SK-N-SH (cell line): ENCODE measurements at regions not wholly inside any gene's neighbourhood (a gene's known extent, or its start where the extent isn't known, plus 50 kb on each side); places are given as distances from the start of the nearest gene placed in this dataset.

ENCODE experiments used
- CTCF ChIA-PET: fragments of 300-600, 350-600 bp; formaldehyde crosslinking; extraction: SDS; loops from one replicate; lab custom pipeline; 2021; lab: Yijun Ruan, JAX
- POLR2A ChIA-PET: fragments of 350-600 bp; sonication (Branson Sonifier 250); formaldehyde crosslinking; extraction: SDS; loops from one replicate; lab custom pipeline; 2020; ENCODE audit warnings: antibody characterized with exemption, inconsistent platforms; lab: Yijun Ruan, JAX
- DNase-seq: peaks from one replicate; pipeline ENCODE4 v3.0.0; 2012
- H2AFZ ChIP-seq: fragments of 200-600 bp; sonication (generic); 2 replicates; pipeline ENCODE4 v1.8.1; 2016; ENCODE audit warnings: antibody characterized with exemption, mild to moderate bottlenecking, low read depth
- H3F3A ChIP-seq: fragments of 200-600 bp; sonication (generic); replicated peaks from 2 replicates; pipeline ENCODE3; 2016; ENCODE audit warnings: antibody characterized with exemption, mild to moderate bottlenecking; ENCODE audit not compliant: insufficient read depth
- H3K27ac ChIP-seq, 2 experiments: fragments of 200-500 bp in 1 of 2; fragments of 200-600 bp in 1 of 2; sonication (Bioruptor generic) in 1 of 2; sonication (generic), shearing (Covaris generic) in 1 of 2; 2 replicates each; pipeline versions ENCODE4 v1.5.1 to v1.6.1; 2014 to 2016; ENCODE audit warnings: low read depth in 2 of 2, inconsistent platforms in 1 of 2, low read length in 1 of 2, mild to moderate bottlenecking in 1 of 2, mixed read lengths in 1 of 2
- H3K27me3 ChIP-seq: fragments of 200-600 bp; sonication (generic), shearing (Covaris generic); 2 replicates; pipeline ENCODE4 v1.6.1; 2016; ENCODE audit warnings: mixed run types; ENCODE audit not compliant: insufficient read depth
- H3K36me3 ChIP-seq, 2 experiments: fragments of 200-500 bp in 1 of 2; fragments of 200-600 bp in 1 of 2; sonication (Bioruptor generic) in 1 of 2; sonication (generic) in 1 of 2; replicated peaks in 1 of 2; 2 replicates each; pipeline versions ENCODE3 to v1.5.1; 2014 to 2016; ENCODE audit warnings: low read length in 1 of 2, mild to moderate bottlenecking in 1 of 2; ENCODE audit not compliant: insufficient read depth in 2 of 2, control insufficient read depth in 1 of 2
- H3K4me1 ChIP-seq, 2 experiments: fragments of 200-500 bp in 1 of 2; fragments of 200-600 bp in 1 of 2; sonication (Bioruptor generic) in 1 of 2; sonication (generic), shearing (Covaris generic) in 1 of 2; 2 replicates each; pipeline versions ENCODE4 v1.5.1 to v1.6.1; 2014 to 2016; ENCODE audit warnings: low read depth in 1 of 2, low read length in 1 of 2, mixed run types in 1 of 2; ENCODE audit not compliant: insufficient read depth in 2 of 2, control insufficient read depth in 1 of 2
- H3K4me2 ChIP-seq: fragments of 200-600 bp; sonication (generic), shearing (Covaris generic); 2 replicates; pipeline ENCODE4 v1.6.1; 2017; ENCODE audit warnings: mixed run types
- H3K4me3 ChIP-seq, 2 experiments: fragments of 200-500 bp in 1 of 2; fragments of 200-600 bp in 1 of 2; sonication (Bioruptor generic) in 1 of 2; sonication (generic), shearing (Covaris generic) in 1 of 2; 2 replicates each; pipeline versions ENCODE4 v1.5.1 to v1.8.1; 2014 to 2016; ENCODE audit warnings: low read depth in 2 of 2, inconsistent platforms in 1 of 2, low read length in 1 of 2, mild to moderate bottlenecking in 1 of 2, mixed read lengths in 1 of 2, moderate library complexity in 1 of 2
- H3K79me2 ChIP-seq: fragments of 200-600 bp; sonication (generic); 2 replicates; pipeline ENCODE4 v1.8.1; 2017; ENCODE audit warnings: mild to moderate bottlenecking; ENCODE audit not compliant: insufficient read depth
- H3K9ac ChIP-seq: fragments of 200-600 bp; sonication (generic); 2 replicates; pipeline ENCODE4 v1.6.1; 2017; ENCODE audit warnings: mixed run types
- H3K9me2 ChIP-seq: fragments of 200-600 bp; sonication (generic); 2 replicates; pipeline ENCODE4 v1.6.1; 2017; ENCODE audit warnings: mixed run types
- H3K9me3 ChIP-seq: fragments of 200-600 bp; sonication (generic); 2 replicates; pipeline ENCODE4 v1.6.1; 2017; ENCODE audit warnings: mixed run types, mild to moderate bottlenecking, moderate library complexity
- H4K20me1 ChIP-seq: fragments of 200-600 bp; sonication (generic); 2 replicates; pipeline ENCODE4 v1.6.1; 2017; ENCODE audit warnings: mild to moderate bottlenecking, mixed run types; ENCODE audit not compliant: insufficient read depth
- EZH2phosphoT487 ChIP-seq: fragments of 200-600 bp; sonication (generic); IDR thresholded peaks from 2 replicates; pipeline ENCODE4 v1.6.1; 2017; ENCODE audit warnings: low read depth, mixed run types, mild to moderate bottlenecking, antibody characterized with exemption, moderate library complexity, borderline replicate concordance
- GABPA ChIP-seq: IDR thresholded peaks from 2 replicates; pipeline ENCODE4 v1.4.0; 2012; ENCODE audit warnings: low read depth, mild to moderate bottlenecking
- JUND ChIP-seq: IDR thresholded peaks from 2 replicates; pipeline ENCODE4 v1.4.0; 2012
- NFIC ChIP-seq: IDR thresholded peaks from 2 replicates; pipeline ENCODE4 v1.4.0; 2012; ENCODE audit warnings: borderline replicate concordance
- RCOR1 ChIP-seq: fragments of 150-350 bp; IDR thresholded peaks from 2 replicates; pipeline ENCODE4 v1.6.1; 2017; ENCODE audit warnings: antibody characterized with exemption, low read length
- RFX5 ChIP-seq: IDR thresholded peaks from 2 replicates; pipeline ENCODE4 v1.6.1; 2012; ENCODE audit warnings: mild to moderate bottlenecking, improper control_type of control experiment, low read length
- SIN3A ChIP-seq: IDR thresholded peaks from 2 replicates; pipeline ENCODE4 v1.6.1; 2012; ENCODE audit warnings: low read depth, mild to moderate bottlenecking, low read length, moderate library complexity, borderline replicate concordance
- WGBS: methylation state at CpG from one replicate; pipeline ENCODE4 v1.1.6; 2017; ENCODE audit warnings: low lambda C conversion rate; 5-methylcytosine and 5-hydroxymethylcytosine counted together
- TF ChIP-seq, protein P1 (sequence below): IDR thresholded peaks from 2 replicates; pipeline ENCODE4; 2012
- TF ChIP-seq, protein P2 (sequence below): fragments of 200-600 bp; sonication (generic); IDR thresholded peaks from 2 replicates; pipeline ENCODE4 v1.6.1; 2017; ENCODE audit warnings: antibody characterized with exemption, mild to moderate bottlenecking, moderate library complexity
- TF ChIP-seq, protein P3 (sequence below): IDR thresholded peaks from 2 replicates; pipeline ENCODE4 v1.4.0; 2012; ENCODE audit warnings: low read depth, borderline replicate concordance
- TF ChIP-seq, protein P4 (sequence below): IDR thresholded peaks from 2 replicates; pipeline ENCODE4 v1.4.0; 2012; ENCODE audit warnings: low read depth

DNA sequence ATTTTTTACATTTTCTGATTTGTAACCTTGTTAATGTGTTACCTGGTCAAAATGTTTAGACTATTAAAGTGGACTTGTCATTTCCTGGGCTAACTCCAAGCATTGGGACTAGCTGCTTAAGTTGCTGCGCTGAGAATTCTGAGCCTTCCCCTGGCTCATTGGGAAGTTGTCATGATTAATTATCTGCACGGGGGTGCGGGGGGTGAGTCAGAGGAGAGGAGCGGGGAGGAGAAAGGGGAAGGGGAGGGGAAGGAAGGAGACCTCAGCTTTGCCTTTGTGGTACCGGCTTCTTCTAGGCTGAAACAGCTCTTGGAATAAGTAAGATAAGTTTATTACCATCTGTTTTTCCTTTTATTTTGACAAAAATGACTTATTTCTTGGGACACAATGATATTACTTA is 52.9 kb upstream of the APCDD1 start:
- H3K9ac ChIP-seq: no peak overlapping the region
- H3K4me1 ChIP-seq: peaks cover 4 to 9% of the 10 kb centered on the region in 2 experiments; a peak in 2 of 4 replicates
- no peak overlapping the region for H3K4me3 ChIP-seq
- H4K20me1 ChIP-seq: no peaks in the 10 kb centered on the region
- TF ChIP-seq SIN3A (no peak), RFX5 (no peak), NFIC (no peak), RCOR1 (no peak), EZH2phosphoT487 (no peak), GABPA (no peak)
- TF ChIP-seq, protein P1, sequence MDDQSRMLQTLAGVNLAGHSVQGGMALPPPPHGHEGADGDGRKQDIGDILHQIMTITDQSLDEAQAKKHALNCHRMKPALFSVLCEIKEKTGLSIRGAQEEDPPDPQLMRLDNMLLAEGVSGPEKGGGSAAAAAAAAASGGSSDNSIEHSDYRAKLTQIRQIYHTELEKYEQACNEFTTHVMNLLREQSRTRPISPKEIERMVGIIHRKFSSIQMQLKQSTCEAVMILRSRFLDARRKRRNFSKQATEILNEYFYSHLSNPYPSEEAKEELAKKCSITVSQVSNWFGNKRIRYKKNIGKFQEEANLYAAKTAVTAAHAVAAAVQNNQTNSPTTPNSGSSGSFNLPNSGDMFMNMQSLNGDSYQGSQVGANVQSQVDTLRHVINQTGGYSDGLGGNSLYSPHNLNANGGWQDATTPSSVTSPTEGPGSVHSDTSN: no peak
- TF ChIP-seq, protein P2, sequence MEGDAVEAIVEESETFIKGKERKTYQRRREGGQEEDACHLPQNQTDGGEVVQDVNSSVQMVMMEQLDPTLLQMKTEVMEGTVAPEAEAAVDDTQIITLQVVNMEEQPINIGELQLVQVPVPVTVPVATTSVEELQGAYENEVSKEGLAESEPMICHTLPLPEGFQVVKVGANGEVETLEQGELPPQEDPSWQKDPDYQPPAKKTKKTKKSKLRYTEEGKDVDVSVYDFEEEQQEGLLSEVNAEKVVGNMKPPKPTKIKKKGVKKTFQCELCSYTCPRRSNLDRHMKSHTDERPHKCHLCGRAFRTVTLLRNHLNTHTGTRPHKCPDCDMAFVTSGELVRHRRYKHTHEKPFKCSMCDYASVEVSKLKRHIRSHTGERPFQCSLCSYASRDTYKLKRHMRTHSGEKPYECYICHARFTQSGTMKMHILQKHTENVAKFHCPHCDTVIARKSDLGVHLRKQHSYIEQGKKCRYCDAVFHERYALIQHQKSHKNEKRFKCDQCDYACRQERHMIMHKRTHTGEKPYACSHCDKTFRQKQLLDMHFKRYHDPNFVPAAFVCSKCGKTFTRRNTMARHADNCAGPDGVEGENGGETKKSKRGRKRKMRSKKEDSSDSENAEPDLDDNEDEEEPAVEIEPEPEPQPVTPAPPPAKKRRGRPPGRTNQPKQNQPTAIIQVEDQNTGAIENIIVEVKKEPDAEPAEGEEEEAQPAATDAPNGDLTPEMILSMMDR: no peak
- TF ChIP-seq, protein P3, sequence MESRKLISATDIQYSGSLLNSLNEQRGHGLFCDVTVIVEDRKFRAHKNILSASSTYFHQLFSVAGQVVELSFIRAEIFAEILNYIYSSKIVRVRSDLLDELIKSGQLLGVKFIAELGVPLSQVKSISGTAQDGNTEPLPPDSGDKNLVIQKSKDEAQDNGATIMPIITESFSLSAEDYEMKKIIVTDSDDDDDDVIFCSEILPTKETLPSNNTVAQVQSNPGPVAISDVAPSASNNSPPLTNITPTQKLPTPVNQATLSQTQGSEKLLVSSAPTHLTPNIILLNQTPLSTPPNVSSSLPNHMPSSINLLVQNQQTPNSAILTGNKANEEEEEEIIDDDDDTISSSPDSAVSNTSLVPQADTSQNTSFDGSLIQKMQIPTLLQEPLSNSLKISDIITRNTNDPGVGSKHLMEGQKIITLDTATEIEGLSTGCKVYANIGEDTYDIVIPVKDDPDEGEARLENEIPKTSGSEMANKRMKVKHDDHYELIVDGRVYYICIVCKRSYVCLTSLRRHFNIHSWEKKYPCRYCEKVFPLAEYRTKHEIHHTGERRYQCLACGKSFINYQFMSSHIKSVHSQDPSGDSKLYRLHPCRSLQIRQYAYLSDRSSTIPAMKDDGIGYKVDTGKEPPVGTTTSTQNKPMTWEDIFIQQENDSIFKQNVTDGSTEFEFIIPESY: no peak
- no peak for DNase-seq
- H3K36me3 ChIP-seq: no peaks in the 10 kb centered on the region
- no peaks in the 10 kb centered on the region for H3K79me2 ChIP-seq
- peaks cover 4% of the 10 kb centered on the region; the same call in 1 of the 2 replicates for H3K27me3 ChIP-seq
- H3K4me2 ChIP-seq: no peak overlapping the region
- WGBS: 39% methylated on average over 4 of the region's 5 CpGs
- ChIA-PET CTCF (no interaction called here), POLR2A (no interaction called here)
- H3K9me3 ChIP-seq: no peaks in the 10 kb centered on the region
- no peaks in the 10 kb centered on the region for H3K9me2 ChIP-seq
- H3F3A ChIP-seq: no peaks in the 10 kb centered on the region
- no peak overlapping the region for H2AFZ ChIP-seq
- H3K27ac ChIP-seq: no peak overlapping the region

DNA sequence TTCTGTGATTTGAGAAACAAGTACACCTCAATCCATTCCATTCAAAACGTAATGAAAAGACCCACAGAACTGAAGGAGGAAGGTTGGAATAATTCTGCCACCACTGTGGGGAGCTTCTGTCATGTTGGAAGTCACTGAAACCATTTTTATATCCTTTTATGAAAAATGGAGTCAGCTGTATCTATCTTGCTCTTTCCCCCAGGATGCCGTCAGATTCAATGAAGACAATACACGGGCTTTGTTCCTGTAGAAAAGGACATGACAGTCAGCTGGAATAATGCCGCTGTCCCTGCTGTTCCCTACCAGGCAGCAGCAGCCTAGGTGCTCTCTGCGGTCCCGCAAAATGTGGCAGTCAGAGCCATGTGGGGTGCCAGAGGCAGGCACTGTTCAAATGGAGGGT is 52.5 kb upstream of the APCDD1 start:
- TF ChIP-seq JUND (no peak), RCOR1 (no peak), NFIC (no peak)
- TF ChIP-seq, protein P3: no peak
- TF ChIP-seq, protein P4, sequence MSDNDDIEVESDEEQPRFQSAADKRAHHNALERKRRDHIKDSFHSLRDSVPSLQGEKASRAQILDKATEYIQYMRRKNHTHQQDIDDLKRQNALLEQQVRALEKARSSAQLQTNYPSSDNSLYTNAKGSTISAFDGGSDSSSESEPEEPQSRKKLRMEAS: no peak
- TF ChIP-seq, all 33 proteins: peak for 0
- POLR2A ChIA-PET: no interaction called here
- CTCF ChIA-PET: no interaction called here

More for the DNA sequence above, 52.5 kb upstream of the APCDD1 start:
- 72% methylated on average over 6 of the region's 6 CpGs for WGBS
- Histone ChIP-seq H3K27ac (no peak overlapping the region), H3K4me3 (no peak overlapping the region), H3K4me2 (no peak overlapping the region), H3K9ac (no peak overlapping the region), H3F3A (no peaks in the 10 kb centered on the region), H3K36me3 (no peaks in the 10 kb centered on the region), H3K27me3 (peaks cover 4% of the 10 kb centered on the region; the same call in 1 of the 2 replicates), H2AFZ (no peak overlapping the region), H4K20me1 (no peaks in the 10 kb centered on the region), H3K9me2 (no peaks in the 10 kb centered on the region), H3K9me3 (no peaks in the 10 kb centered on the region), H3K4me1 (peaks cover 5 to 9% of the 10 kb centered on the region in 2 experiments; a peak in 2 of 4 replicates), H3K79me2 (no peaks in the 10 kb centered on the region)
- no peak for DNase-seq
